ENCODE measurements at regions not wholly inside any gene's neighbourhood (a gene's known extent, or its start where the extent isn't known, plus 50 kb on each side); places are given as distances from the start of the nearest gene placed in this dataset.

DNA sequence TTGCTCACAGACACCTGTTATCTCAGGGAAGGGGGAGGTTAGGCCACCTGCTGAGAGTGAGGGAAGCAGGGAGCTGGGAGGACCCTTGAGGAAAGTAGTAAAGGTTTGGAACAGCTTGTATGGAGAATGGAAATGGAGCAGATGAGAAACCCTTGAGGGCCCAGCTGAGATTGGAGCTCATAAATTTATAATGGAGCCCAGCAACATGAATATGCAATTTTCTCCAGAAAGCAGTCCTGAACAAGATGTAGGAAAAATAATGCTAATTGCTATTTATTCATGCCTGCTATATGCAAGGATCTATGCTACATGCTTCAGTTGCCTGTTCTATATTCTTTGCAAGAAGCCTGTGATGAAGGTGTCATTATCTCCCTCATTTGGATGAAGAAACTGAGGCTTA, 67.5 kb upstream of the LEF1 start:
- Histone ChIP-seq H3K9me3 (ENCODE audit: control insufficient read depth, insufficient read depth, low read depth, low read length) (no peaks in the 10 kb centered on the region), H3K4me1 (ENCODE audit: control insufficient read depth, insufficient read depth, low read length) (no peaks in the 10 kb centered on the region; the same call in 1 of the 2 replicates), H3K36me3 (ENCODE audit: control insufficient read depth in 2 of 2, insufficient read depth in 1 of 2, low read length in 2 of 2) (no peaks in the 10 kb centered on the region), H3K4me3 (ENCODE audit: low read depth, low read length) (no peak overlapping the region), H3K27ac (ENCODE audit: extremely low read depth, low read depth, low read length) (no peak overlapping the region)
- TF ChIP-seq ZNF558 (tag by site-specific recombination; IDR thresholded peaks at IDR 0.05) (no peak), YY1 (tag by site-specific recombination; IDR thresholded peaks at IDR 0.05) (no peak), ZNF830 (tag by site-specific recombination; IDR thresholded peaks at IDR 0.05; ENCODE audit: low read depth) (no peak), WT1 (tag by site-specific recombination; IDR thresholded peaks at IDR 0.05) (no peak), ZNF473 (tag by site-specific recombination; IDR thresholded peaks at IDR 0.05) (no peak)
- TF ChIP-seq, protein P1, sequence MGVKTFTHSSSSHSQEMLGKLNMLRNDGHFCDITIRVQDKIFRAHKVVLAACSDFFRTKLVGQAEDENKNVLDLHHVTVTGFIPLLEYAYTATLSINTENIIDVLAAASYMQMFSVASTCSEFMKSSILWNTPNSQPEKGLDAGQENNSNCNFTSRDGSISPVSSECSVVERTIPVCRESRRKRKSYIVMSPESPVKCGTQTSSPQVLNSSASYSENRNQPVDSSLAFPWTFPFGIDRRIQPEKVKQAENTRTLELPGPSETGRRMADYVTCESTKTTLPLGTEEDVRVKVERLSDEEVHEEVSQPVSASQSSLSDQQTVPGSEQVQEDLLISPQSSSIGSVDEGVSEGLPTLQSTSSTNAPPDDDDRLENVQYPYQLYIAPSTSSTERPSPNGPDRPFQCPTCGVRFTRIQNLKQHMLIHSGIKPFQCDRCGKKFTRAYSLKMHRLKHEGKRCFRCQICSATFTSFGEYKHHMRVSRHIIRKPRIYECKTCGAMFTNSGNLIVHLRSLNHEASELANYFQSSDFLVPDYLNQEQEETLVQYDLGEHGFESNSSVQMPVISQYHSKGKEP (tag by site-specific recombination; IDR thresholded peaks at IDR 0.05) = no peak
- TF ChIP-seq, protein P2, sequence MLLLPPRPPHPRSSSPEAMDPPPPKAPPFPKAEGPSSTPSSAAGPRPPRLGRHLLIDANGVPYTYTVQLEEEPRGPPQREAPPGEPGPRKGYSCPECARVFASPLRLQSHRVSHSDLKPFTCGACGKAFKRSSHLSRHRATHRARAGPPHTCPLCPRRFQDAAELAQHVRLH (tag by site-specific recombination; IDR thresholded peaks at IDR 0.05) = no peak
- TF ChIP-seq, protein P3, sequence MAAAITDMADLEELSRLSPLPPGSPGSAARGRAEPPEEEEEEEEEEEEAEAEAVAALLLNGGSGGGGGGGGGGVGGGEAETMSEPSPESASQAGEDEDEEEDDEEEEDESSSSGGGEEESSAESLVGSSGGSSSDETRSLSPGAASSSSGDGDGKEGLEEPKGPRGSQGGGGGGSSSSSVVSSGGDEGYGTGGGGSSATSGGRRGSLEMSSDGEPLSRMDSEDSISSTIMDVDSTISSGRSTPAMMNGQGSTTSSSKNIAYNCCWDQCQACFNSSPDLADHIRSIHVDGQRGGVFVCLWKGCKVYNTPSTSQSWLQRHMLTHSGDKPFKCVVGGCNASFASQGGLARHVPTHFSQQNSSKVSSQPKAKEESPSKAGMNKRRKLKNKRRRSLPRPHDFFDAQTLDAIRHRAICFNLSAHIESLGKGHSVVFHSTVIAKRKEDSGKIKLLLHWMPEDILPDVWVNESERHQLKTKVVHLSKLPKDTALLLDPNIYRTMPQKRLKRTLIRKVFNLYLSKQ (tag by site-specific recombination; IDR thresholded peaks at IDR 0.05; ENCODE audit: borderline replicate concordance) = no peak
- CTCF ChIA-PET = no interaction called here
- POLR2A ChIA-PET = no interaction called here

DNA sequence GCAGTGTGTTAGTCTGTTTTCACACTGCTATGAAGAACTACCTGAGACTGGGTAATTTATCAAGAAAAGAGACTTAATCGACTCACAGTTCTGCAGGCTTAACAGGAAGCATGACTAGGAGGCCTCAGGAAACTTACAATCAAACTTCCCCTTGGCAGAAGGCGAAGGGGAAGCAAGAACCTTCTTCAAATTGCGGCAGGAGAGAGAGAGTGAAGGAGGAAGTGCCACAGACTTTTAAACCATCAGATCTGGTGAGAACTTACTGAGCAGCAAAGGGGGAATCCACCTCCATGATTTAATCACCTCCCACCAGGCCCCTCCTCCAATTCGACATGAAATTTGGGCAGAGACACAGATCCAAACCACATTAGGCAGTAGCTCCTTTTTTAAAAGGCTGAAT, 59.2 kb upstream of the LEF1 start:
- TF ChIP-seq ZSCAN16 (tag by site-specific recombination; IDR thresholded peaks at IDR 0.05) (no peak), PRDM1 (tag by site-specific recombination; IDR thresholded peaks at IDR 0.05) (no peak), ZNF23 (tag by site-specific recombination; IDR thresholded peaks at IDR 0.05; ENCODE audit: borderline replicate concordance) (no peak), ZNF121 (tag by site-specific recombination; IDR thresholded peaks at IDR 0.05) (no peak), ZNF366 (tag by site-specific recombination; conservative IDR thresholded peaks at IDR 0.05) (no peak)
- TF ChIP-seq, protein P4, sequence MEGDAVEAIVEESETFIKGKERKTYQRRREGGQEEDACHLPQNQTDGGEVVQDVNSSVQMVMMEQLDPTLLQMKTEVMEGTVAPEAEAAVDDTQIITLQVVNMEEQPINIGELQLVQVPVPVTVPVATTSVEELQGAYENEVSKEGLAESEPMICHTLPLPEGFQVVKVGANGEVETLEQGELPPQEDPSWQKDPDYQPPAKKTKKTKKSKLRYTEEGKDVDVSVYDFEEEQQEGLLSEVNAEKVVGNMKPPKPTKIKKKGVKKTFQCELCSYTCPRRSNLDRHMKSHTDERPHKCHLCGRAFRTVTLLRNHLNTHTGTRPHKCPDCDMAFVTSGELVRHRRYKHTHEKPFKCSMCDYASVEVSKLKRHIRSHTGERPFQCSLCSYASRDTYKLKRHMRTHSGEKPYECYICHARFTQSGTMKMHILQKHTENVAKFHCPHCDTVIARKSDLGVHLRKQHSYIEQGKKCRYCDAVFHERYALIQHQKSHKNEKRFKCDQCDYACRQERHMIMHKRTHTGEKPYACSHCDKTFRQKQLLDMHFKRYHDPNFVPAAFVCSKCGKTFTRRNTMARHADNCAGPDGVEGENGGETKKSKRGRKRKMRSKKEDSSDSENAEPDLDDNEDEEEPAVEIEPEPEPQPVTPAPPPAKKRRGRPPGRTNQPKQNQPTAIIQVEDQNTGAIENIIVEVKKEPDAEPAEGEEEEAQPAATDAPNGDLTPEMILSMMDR (tag by site-specific recombination; IDR thresholded peaks at IDR 0.05) = no peak
- ChIA-PET CTCF (no interaction called here), POLR2A (no interaction called here)
- Histone ChIP-seq H3K27ac (ENCODE audit: extremely low read depth, low read depth, low read length) (no peak overlapping the region), H3K9me3 (ENCODE audit: control insufficient read depth, insufficient read depth, low read depth, low read length) (no peaks in the 10 kb centered on the region), H3K4me1 (ENCODE audit: control insufficient read depth, insufficient read depth, low read length) (no peaks in the 10 kb centered on the region; the same call in 1 of the 2 replicates), H3K36me3 (ENCODE audit: control insufficient read depth in 2 of 2, insufficient read depth in 1 of 2, low read length in 2 of 2) (no peaks in the 10 kb centered on the region), H3K4me3 (ENCODE audit: low read depth, low read length) (no peak overlapping the region)

DNA sequence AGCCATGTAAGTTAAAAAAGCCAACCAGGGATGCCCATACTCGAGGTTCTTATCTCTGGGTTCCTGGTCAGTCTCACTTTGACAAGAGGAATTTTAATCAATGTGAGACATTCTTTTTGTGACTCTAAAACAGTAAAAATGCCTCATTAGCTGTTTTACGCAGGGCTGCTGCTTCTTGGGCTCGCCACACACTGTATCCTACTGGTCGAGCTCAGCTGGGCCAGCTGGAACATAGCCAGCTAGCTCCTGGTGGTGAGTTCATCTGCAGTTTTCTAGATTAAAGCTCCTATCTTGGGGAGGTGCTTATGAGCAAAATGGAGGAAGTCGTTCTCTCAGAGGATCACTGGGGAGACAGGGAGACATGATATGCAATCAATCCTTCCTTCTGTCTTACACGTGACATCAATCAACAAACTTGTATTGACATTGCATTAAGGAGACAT, 55.9 kb upstream of the LEF1 start:
- Histone ChIP-seq H3K36me3 (ENCODE audit: control insufficient read depth in 2 of 2, insufficient read depth in 1 of 2, low read length in 2 of 2) (no peaks in the 10 kb centered on the region), H3K9me3 (ENCODE audit: control insufficient read depth, insufficient read depth, low read depth, low read length) (no peaks in the 10 kb centered on the region), H3K4me1 (ENCODE audit: control insufficient read depth, insufficient read depth, low read length) (no peaks in the 10 kb centered on the region; the same call in 1 of the 2 replicates), H3K27ac (ENCODE audit: extremely low read depth, low read depth, low read length) (no peak overlapping the region), H3K4me3 (ENCODE audit: low read depth, low read length) (no peak overlapping the region)
- ChIA-PET CTCF (interaction anchor here (0.6 kb wide), 1 partner anchor 327 kb away, joined by 3 read pairs; no protein-coding TSS in a partner anchor), POLR2A (no interaction called here)
- TF ChIP-seq, protein P4 (tag by site-specific recombination; IDR thresholded peaks at IDR 0.05) = peak; percentile 24; the same call in 1 of the 2 replicates
- TF ChIP-seq ZBTB8A (tag by site-specific recombination; IDR thresholded peaks at IDR 0.05) = no peak
- TF ChIP-seq ZBTB17 (tag by site-specific recombination; IDR thresholded peaks at IDR 0.05) = 0 out of 2 replicates have a peak, but pooled peaks have one; percentile 11
- TF ChIP-seq RBAK (tag by site-specific recombination; IDR thresholded peaks at IDR 0.05) = no peak
- 0 out of 2 replicates have a peak, but pooled peaks have one; percentile 12 for TF ChIP-seq IKZF3 (tag by site-specific recombination; IDR thresholded peaks at IDR 0.05)
- TF ChIP-seq, protein P5, sequence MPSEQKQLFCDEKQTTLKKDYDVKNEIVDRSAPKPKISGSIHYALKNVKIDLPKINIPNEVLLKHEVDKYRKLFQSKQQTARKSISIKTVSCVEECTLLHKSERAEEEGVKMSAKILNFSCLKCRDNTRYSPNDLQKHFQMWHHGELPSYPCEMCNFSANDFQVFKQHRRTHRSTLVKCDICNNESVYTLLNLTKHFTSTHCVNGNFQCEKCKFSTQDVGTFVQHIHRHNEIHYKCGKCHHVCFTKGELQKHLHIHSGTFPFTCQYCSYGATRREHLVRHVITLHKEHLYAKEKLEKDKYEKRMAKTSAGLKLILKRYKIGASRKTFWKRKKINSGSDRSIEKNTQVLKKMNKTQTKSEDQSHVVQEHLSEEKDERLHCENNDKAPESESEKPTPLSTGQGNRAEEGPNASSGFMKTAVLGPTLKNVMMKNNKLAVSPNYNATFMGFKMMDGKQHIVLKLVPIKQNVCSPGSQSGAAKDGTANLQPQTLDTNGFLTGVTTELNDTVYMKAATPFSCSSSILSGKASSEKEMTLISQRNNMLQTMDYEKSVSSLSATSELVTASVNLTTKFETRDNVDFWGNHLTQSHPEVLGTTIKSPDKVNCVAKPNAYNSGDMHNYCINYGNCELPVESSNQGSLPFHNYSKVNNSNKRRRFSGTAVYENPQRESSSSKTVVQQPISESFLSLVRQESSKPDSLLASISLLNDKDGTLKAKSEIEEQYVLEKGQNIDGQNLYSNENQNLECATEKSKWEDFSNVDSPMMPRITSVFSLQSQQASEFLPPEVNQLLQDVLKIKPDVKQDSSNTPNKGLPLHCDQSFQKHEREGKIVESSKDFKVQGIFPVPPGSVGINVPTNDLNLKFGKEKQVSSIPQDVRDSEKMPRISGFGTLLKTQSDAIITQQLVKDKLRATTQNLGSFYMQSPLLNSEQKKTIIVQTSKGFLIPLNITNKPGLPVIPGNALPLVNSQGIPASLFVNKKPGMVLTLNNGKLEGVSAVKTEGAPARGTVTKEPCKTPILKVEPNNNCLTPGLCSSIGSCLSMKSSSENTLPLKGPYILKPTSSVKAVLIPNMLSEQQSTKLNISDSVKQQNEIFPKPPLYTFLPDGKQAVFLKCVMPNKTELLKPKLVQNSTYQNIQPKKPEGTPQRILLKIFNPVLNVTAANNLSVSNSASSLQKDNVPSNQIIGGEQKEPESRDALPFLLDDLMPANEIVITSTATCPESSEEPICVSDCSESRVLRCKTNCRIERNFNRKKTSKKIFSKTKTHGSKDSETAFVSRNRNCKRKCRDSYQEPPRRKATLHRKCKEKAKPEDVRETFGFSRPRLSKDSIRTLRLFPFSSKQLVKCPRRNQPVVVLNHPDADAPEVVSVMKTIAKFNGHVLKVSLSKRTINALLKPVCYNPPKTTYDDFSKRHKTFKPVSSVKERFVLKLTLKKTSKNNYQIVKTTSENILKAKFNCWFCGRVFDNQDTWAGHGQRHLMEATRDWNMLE (tag by site-specific recombination; conservative IDR thresholded peaks at IDR 0.05; ENCODE audit: low read depth) = 0 out of 2 replicates have a peak, but pooled peaks have one; percentile 24
